MCF 10A (cell line): ENCODE measurements at regions not wholly inside any gene's neighbourhood (a gene's known extent, or its start where the extent isn't known, plus 50 kb on each side); places are given as distances from the start of the nearest gene placed in this dataset.

Experiments
- BruUV-seq: library from RNA; stranded (reverse); fragments of 400-500 nt; replicated peaks from 2 replicates; lab custom pipeline; 2021; lab: Mats Ljungman, UMichigan
- CTCF ChIA-PET: fragments of 300-600 bp; sonication (Branson Sonifier 250); formaldehyde crosslinking; extraction: SDS; loops from one replicate; lab custom pipeline; 2021; ENCODE audit warnings: antibody characterized with exemption, inconsistent platforms; lab: Yijun Ruan, JAX
- POLR2A ChIA-PET: fragments of 300-600, 350-650 bp; sonication (Branson Sonifier 250); formaldehyde crosslinking; extraction: SDS; loops from one replicate; lab custom pipeline; 2020; ENCODE audit warnings: antibody characterized with exemption, inconsistent platforms; lab: Yijun Ruan, JAX
- DNase-seq: peaks from one replicate; pipeline ENCODE4 v3.0.0-alpha.2; 2018; ENCODE audit not compliant: unreplicated experiment
- H3K27ac Mint-ChIP-seq: one replicate; pipeline ENCODE4 v1.8.0; 2022; ENCODE audit warnings: mild to moderate bottlenecking, low read depth, mixed read lengths; ENCODE audit not compliant: unreplicated experiment
- H3K27me3 Mint-ChIP-seq: one replicate; pipeline ENCODE4 v1.8.0; 2022; ENCODE audit warnings: mixed read lengths; ENCODE audit not compliant: insufficient read depth, unreplicated experiment
- H3K36me3 Mint-ChIP-seq: one replicate; pipeline ENCODE4 v1.8.0; 2022; ENCODE audit warnings: mild to moderate bottlenecking, moderate library complexity, mixed read lengths; ENCODE audit not compliant: insufficient read depth, unreplicated experiment
- H3K4me1 Mint-ChIP-seq: one replicate; pipeline ENCODE4 v1.8.0; 2022; ENCODE audit warnings: mixed read lengths; ENCODE audit not compliant: insufficient read depth, unreplicated experiment
- H3K4me3 Mint-ChIP-seq: one replicate; pipeline ENCODE4 v1.8.0; 2022; ENCODE audit warnings: mild to moderate bottlenecking, moderate library complexity, mixed read lengths; ENCODE audit not compliant: unreplicated experiment
- H3K9me3 Mint-ChIP-seq: one replicate; pipeline ENCODE4 v1.8.0; 2022; ENCODE audit warnings: mixed read lengths; ENCODE audit not compliant: unreplicated experiment
- CTCF ChIP-seq: fragments of 200-600 bp; IDR thresholded peaks from one replicate; pipeline ENCODE4 v1.8.0; 2022; ENCODE audit warnings: antibody characterized with exemption, mild to moderate bottlenecking; ENCODE audit not compliant: unreplicated experiment
- intact Hi-C: fragments of 100-400 bp; cut with micrococcal nuclease; formaldehyde crosslinking; loops from 2 replicates; pipeline ENCODE4 v1.14.1; 2022

- CTCF ChIA-PET = interaction anchor here (0.6 to 2.2 kb wide), 5 partner anchors 9 to 671 kb away, joined by 3 to 6 read pairs (median 4); no protein-coding TSS in a partner anchor
- Mint-ChIP-seq H3K4me3 (no peak overlapping the region), H3K27me3 (no peaks in the 10 kb centered on the region), H3K36me3 (no peaks in the 10 kb centered on the region), H3K27ac (peak overlapping the region; percentile 80), H3K4me1 (peaks cover 10% of the 10 kb centered on the region), H3K9me3 (no peaks in the 10 kb centered on the region)
- DNase-seq = peak; percentile 83
- intact Hi-C loops = no loop called here
- no peak for TF ChIP-seq CTCF
- BruUV-seq = no TSS peak
- POLR2A ChIA-PET = interaction anchor here (0.6 to 2.5 kb wide), 10 partner anchors 9 to 944 kb away, joined by 3 to 7 read pairs (median 4); partner anchors contain the start of gene IVNS1ABP
These were observed 166.8 kb upstream of the IVNS1ABP start for GRCh38 chr1:185483664-185484450.

GRCh38 chr1:185483217-185483616, 166.2 kb upstream of the IVNS1ABP start:
- Mint-ChIP-seq H3K4me3 (no peak overlapping the region), H3K9me3 (no peaks in the 10 kb centered on the region), H3K4me1 (peaks cover 10% of the 10 kb centered on the region), H3K27ac (no peak overlapping the region), H3K27me3 (no peaks in the 10 kb centered on the region), H3K36me3 (no peaks in the 10 kb centered on the region)
- TF ChIP-seq CTCF = no peak
- no peak for DNase-seq
- intact Hi-C loops = no loop called here
- CTCF ChIA-PET = interaction anchor here (1.0 kb wide), 1 partner anchor 9 kb away, joined by 4 read pairs; no protein-coding TSS in a partner anchor
- no TSS peak for BruUV-seq
- POLR2A ChIA-PET = interaction anchor here (0.9 to 1.2 kb wide), 3 partner anchors 10 to 167 kb away, joined by 4 to 5 read pairs (median 5); partner anchors contain the start of gene IVNS1ABP

- CTCF ChIA-PET = no interaction called here
- H3K4me1 Mint-ChIP-seq = peaks cover 10% of the 10 kb centered on the region
- no peak overlapping the region for H3K27ac Mint-ChIP-seq
- DNase-seq = no peak
- no peak for TF ChIP-seq CTCF
- no peak overlapping the region for H3K4me3 Mint-ChIP-seq
- H3K36me3 Mint-ChIP-seq = no peaks in the 10 kb centered on the region
- POLR2A ChIA-PET = no interaction called here
- intact Hi-C loops = no loop called here
- no peaks in the 10 kb centered on the region for H3K9me3 Mint-ChIP-seq
- BruUV-seq = no TSS peak
- no peaks in the 10 kb centered on the region for H3K27me3 Mint-ChIP-seq
These were observed 163.5 kb upstream of the IVNS1ABP start for GRCh38 chr1:185480545-185480944.

GRCh38 chr1:185479796-185480195, 162.8 kb upstream of the IVNS1ABP start:
- no TSS peak for BruUV-seq
- CTCF ChIA-PET = interaction anchor here (0.9 kb wide), 1 partner anchor 241 kb away, joined by 3 read pairs; no protein-coding TSS in a partner anchor
- intact Hi-C loops = no loop called here

More at GRCh38 chr1:185479796-185480195, 162.8 kb upstream of the IVNS1ABP start:
- Mint-ChIP-seq H3K4me3 (no peak overlapping the region), H3K36me3 (no peaks in the 10 kb centered on the region), H3K27me3 (no peaks in the 10 kb centered on the region), H3K27ac (no peak overlapping the region), H3K9me3 (no peaks in the 10 kb centered on the region), H3K4me1 (peaks cover 10% of the 10 kb centered on the region)
- POLR2A ChIA-PET = interaction anchor here (0.6 to 1.2 kb wide), 2 partner anchors 19 to 156 kb away, joined by 3 to 4 read pairs; no protein-coding TSS in a partner anchor
- no peak for TF ChIP-seq CTCF
- no peak for DNase-seq
